GM18526 (cell line): ENCODE measurements at regions not wholly inside any gene's neighbourhood (a gene's known extent, or its start where the extent isn't known, plus 50 kb on each side); places are given as distances from the start of the nearest gene placed in this dataset.

Experiments used
- POLR2A ChIP-seq: IDR thresholded peaks from 3 replicates; pipeline ENCODE4 v1.6.1; 2011; ENCODE audit not compliant: insufficient read length; ENCODE audit errors: extremely low read depth

DNA sequence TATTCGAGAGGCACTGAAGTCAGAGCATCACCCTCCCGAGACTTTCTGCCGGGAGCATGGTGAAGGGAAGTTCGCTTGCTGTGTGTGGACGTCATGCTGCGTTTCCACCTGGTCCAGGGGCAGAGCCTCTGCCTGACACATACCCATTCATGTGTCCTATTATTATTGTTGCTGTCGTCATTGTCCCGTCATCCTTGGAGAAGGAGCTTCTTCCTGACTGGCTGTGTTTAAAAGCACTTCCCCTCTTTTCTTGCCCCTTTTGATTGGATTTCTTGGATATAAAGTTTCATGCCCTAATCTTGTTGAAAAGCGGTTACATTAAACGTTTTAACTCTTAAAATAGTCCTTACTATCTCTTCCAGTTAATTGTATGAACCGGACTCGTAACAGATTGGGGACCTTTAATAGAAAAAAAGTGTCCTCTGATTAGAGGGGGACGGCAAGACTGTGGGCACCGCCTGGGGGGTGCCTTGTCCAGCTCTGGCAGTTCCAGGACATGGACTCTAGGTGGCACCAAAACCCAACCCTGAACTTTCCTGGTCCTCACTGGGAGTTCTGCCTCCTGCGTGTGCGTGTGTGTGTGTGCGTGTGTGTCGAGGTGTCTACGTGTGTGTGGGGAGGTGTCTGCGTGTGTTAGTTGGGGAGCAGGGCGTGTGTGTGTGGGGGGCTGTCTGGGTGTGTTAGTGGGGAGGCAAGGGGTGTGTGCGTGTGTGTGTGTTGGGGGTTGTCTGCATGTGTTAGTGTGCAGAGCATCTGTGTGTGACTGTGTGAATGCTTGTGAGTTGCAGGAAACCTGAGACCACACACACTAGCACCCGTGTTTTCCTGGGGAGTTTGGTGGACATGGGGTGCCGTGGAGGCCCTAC lies 133.3 kb upstream of the CIBAR2 start:
- no peak for TF ChIP-seq POLR2A

GRCh38 chr16:85246473-85246872 lies 134.2 kb upstream of the CIBAR2 start:
- TF ChIP-seq POLR2A, result no peak

DNA sequence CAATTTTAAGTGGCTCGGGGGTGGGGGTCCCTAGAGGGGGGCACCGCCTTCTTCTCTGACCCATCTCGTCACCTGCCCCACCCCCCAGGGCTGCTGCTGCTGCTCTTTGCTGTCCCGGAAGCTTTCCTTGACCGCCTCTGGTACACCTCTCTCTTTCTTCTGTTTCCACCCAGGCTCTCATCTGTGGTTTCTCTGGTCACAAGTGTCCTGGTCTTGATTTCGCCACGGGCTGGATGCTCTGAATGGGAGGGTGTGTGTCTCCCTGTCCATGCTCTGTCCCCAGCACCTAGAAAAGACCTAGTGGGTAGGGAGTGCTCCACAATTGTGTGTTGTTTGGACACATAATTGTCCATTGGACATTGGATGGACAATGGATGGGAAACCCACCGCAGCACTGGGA lies 134.7 kb upstream of the CIBAR2 start:
- TF ChIP-seq POLR2A, result no peak

- no peak for TF ChIP-seq POLR2A
Observed at GRCh38 chr16:85248342-85248741, 136.1 kb upstream of the CIBAR2 start.

DNA sequence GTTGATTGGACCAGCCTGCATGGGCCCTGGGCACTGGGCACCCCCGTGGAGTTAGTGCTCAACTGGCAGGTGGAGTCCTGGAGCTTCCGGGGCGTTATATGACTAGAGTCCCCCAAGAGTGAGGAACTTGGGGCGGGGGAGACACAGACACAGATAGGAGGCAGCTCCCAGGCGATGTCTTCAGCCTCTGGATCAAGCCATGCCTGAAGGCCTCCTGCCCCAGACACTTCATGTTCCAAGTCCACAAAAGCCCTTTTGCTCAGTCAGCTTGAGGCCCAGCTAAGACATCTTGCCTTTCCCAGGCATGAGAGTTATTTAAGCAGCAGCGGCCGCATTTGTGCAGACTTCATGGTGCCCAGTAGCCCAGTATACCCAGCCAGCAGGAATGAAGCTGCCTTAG lies 136.6 kb upstream of the CIBAR2 start:
- TF ChIP-seq POLR2A, result no peak

- no peak for TF ChIP-seq POLR2A
Observed at GRCh38 chr16:85249418-85250146, 137.3 kb upstream of the CIBAR2 start.

DNA sequence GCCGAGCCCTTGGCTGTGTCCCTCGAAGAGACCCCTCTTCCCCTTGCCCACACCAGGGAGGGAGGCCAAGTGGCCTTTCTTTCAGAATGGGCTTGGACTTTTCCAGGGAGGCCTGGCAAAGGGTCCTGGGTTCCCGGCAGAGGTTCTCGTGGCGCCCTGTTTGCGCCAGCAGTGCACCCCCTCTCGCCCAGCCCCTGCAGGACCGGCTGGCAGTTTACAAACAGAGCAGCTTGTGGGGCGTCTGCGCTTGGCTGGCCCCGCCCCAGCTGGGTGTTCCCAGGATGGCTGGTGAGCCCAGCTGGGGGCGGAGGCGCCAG lies 137.8 kb upstream of the CIBAR2 start:
- no peak for TF ChIP-seq POLR2A

DNA sequence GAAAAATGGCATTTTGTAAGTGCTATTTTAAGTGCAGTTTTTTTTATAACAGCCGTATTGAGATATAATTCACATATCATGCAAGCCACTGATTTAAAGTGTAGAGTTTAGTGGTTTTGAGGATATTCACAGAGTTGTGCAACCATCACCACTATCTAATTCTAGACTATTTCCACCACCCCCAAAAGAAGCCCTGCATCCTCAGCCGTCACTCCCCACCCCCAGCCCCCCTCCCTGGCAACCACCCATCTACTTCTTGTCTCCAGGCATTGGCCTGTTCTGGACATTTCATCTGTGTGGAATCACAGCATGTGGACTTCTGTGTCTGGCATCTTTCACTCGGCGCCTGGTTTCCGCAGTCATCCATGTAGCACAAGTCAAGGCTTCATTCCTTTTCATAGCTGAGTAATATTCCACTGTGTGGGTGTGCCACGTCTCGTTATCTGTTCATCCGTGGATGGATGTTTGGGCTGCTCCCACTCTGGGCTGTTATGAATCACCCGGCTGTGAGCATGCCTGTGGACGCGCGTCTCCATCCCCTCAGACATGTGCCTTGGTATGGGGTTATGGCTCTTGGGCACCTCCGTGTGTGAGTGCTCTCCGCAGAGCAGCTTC lies 138.4 kb upstream of the CIBAR2 start:
- TF ChIP-seq POLR2A, result no peak

DNA sequence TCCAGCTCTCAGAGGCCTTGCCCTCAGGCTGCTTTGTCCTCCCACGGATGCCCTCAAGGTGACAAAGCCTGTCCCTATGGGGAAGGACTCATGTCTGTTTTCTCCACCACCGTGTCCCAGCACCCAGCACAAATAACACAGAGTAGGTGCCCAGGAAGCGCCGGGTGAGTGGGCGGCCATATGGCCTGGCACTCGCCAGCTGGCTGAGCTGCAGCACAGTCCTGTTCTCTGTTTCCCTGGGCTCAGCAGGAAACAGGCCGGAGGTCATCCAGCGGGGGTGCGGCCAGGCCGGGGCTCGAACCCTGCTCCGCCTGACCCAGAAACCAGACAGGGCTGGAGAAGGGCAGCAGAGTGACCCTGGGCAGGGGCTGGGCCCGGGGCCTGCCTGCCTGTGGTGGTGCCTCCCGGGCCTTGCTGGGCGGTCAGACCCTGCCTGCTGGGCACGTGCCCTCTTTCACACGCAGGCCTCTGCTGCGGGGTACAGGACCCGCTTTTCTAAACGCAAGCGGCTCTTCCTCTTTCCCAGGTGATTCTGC lies 139.0 kb upstream of the CIBAR2 start:
- TF ChIP-seq POLR2A, result no peak

DNA sequence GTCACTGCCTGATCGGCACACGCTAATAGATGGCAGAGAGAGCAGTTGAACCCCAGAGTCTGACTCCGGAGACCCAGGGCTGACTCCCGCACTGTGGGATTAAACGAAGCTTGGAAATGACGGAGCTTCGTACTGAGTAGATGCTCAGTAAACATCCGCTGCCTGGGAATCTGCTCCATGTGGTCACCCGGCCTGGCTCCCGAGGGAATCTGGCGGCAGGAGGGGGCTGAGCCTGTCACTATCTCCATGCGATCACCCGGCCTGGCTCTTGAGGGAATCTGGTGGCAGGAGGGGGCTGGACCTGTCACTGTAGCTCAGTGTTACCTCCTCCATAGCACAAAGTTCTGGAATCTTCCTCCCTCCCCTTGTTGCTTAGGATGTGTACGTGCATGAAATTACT lies 139.7 kb upstream of the CIBAR2 start:
- TF ChIP-seq POLR2A, result no peak

DNA sequence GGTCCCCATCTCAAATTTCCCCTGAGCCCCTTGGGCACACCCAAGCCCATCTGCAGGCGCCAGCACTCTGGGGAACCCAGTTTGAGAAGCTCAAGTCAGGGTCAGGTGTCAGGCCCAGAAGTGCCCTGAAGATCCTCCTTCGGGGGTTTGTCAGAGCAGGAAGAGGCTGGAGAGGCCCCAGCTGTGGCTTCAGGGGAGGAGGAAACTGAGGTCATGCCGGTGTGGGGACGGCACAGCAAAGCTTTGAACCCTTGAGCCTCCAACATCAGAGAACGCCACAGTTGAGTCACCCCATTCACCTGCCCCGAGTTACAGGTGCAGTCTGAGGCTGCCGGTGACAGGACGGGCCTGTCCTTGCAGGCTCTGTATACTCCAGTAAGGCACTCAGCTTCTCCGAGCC lies 140.2 kb upstream of the CIBAR2 start:
- TF ChIP-seq POLR2A, result no peak

DNA sequence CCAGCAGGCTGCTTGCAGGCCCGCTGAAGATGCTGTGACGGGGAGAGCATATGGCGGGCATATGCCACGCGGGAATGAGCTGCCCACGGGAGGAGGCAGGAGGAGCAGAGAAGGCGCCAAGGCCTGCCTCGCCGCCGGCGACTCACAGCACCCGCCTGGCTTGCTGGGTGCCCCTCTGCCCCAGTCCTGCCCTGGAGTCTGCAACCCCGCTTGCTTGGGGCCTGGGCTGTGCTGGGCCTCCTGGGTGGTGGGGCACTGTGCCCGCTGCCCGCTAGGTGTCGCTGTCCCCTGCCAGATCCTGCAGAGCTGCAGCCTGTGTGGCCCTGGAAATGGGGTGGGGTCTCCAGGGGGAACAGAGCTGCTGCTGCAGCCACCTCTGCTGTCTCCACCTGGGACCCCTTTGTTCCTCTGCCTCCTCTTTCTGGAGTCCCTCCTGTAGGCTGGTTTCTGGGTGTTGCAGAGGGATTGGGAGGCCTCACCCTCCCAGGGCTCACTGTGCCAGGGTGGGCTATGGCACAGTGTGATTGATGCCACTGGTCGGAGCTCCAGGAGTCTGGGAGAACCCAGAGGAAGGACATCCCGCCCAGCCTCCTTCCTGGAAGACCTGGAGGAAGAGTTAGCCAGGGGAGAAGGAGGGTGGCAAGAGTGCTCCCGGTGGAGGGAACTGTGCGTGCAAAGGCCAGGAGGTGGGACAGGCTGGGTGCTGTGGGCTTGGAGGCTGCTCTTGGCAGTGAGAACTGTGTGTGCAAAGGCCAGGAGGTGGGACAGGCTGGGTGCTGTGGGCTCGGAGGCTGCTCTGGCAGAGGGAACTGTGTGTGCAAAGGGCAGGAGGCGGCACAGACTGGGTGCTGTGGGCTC lies 141.0 kb upstream of the CIBAR2 start:
- TF ChIP-seq POLR2A, result no peak

- no peak for TF ChIP-seq POLR2A
Observed at GRCh38 chr16:85254051-85254450, 141.8 kb upstream of the CIBAR2 start.

DNA sequence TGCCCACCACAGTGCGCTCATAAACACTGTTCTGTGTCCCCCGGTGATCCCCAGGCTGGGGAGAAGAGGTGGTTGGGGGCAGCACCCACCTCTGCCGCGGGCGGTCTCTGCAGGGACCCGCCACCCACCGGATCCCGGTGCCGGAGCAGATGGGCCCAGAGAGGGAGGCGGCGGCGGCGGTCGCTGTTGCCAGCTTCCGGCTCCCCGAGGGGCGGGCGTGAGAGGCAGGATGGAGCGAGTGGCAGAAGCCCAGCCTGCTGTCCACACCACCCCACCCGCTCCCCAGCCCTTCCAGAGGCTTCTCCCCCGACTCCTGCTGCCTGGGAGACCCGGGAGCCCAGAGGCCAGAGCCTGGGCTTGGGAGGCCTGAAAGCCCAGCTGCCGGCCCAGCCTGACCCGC lies 142.6 kb upstream of the CIBAR2 start:
- TF ChIP-seq POLR2A, result no peak

GRCh38 chr16:85255777-85256176 lies 143.5 kb upstream of the CIBAR2 start:
- TF ChIP-seq POLR2A, result no peak
